Gastrocnemius medialis (tissue), 4 donors: ENCODE measurements at regions not wholly inside any gene's neighbourhood (a gene's known extent, or its start where the extent isn't known, plus 50 kb on each side); places are given as distances from the start of the nearest gene placed in this dataset.

Experiments
- CTCF ChIP-seq, 5 experiments: fragments of 450-650 bp in 3 of 5; fragments of 200-600 bp in 2 of 5; sonication (generic) in 2 of 5; IDR thresholded peaks in 4 of 5; conservative IDR thresholded peaks in 1 of 5; 1 replicate in 4 of 5; 2 replicates in 1 of 5; pipeline ENCODE4 v1.5.1; 2016 to 2019; ENCODE audit warnings: antibody characterized with exemption in 5 of 5, mild to moderate bottlenecking in 3 of 5, moderate library complexity in 3 of 5
- POLR2A ChIP-seq, 2 donors: fragments of 450-650 bp; IDR thresholded peaks; one replicate each; pipeline ENCODE4 v1.6.1; 2017; ENCODE audit warnings: antibody characterized with exemption in 2 of 2, mild to moderate bottlenecking in 2 of 2, moderate library complexity in 2 of 2

- TF ChIP-seq CTCF (IDR thresholded peaks at IDR 0.05 in 4 of 5, conservative IDR thresholded peaks at IDR 0.05 in 1 of 5) (no peak), POLR2A (IDR thresholded peaks at IDR 0.05) (no peak)
Measured at GRCh38 chr9:82829818-82830217, 233.1 kb downstream of the RASEF start.
